ENCODE measurements at regions not wholly inside any gene's neighbourhood (a gene's known extent, or its start where the extent isn't known, plus 50 kb on each side); places are given as distances from the start of the nearest gene placed in this dataset.

DNA sequence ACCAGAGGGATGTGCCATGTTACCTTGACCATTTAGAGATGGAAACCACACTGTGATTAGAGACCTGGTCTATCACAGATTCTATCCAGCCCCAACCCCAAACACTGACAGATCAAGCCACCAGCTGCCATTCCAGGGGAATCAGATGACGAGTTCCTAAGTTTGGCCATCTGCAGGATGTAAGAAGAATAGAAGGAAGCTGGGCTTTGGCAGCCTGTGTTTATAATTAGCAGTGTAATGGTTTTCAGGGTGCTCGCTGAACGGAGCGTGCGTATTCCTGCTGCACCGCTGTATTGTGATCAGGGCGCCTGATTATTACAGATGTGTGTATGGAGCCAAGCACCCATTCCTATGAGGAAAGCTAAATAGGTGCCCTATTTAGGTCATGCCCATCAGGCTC is 138.1 kb downstream of the LRRC30 start:
- Histone ChIP-seq H3K9me3 (ENCODE audit: control insufficient read depth in 1 of 2, insufficient read depth in 1 of 2, low read depth in 1 of 2, low read length in 2 of 2) (peaks cover 0 to 17% of the 10 kb centered on the region in 2 experiments; a peak in 2 of 4 replicates), H3K36me3 (ENCODE audit: control insufficient read depth in 1 of 2, insufficient read depth in 2 of 2, low read length in 2 of 2) (no peaks in the 10 kb centered on the region), H4K20me1 (ENCODE audit: insufficient read depth) (no peaks in the 10 kb centered on the region), H3K4me2 (ENCODE audit: low read length) (no peak overlapping the region), H3K27me3 (ENCODE audit: insufficient read depth, low read length) (no peaks in the 10 kb centered on the region), H2AFZ (ENCODE audit: low read depth, low read length, poor library complexity, severe bottlenecking) (no peak overlapping the region), H3K9me2 (ENCODE audit: insufficient read depth) (no peaks in the 10 kb centered on the region), H3K79me2 (ENCODE audit: insufficient read depth, low read length) (no peaks in the 10 kb centered on the region), H3K4me1 (ENCODE audit: control insufficient read depth in 1 of 2, insufficient read depth in 2 of 2, low read length in 2 of 2) (no peaks in the 10 kb centered on the region), H3K4me3 (replicated peaks in 1 of 2; ENCODE audit: low read depth in 1 of 2, low read length in 2 of 2) (no peak overlapping the region), H3K27ac (ENCODE audit: low read depth, low read length) (no peak overlapping the region), H3K9ac (ENCODE audit: low read length) (no peak overlapping the region)
- TF ChIP-seq FOSL1 (IDR thresholded peaks at IDR 0.05; ENCODE audit: low read depth): no peak
- no peak for TF ChIP-seq EZH2phosphoT487 (IDR thresholded peaks at IDR 0.05; ENCODE audit: borderline replicate concordance)
- no peak for TF ChIP-seq CEBPB (IDR thresholded peaks at IDR 0.05; ENCODE audit: low read depth)
- TF ChIP-seq JUND (IDR thresholded peaks at IDR 0.05): no peak
- TF ChIP-seq ZNF274 (IDR thresholded peaks at IDR 0.05; ENCODE audit: low read depth, low read length): no peak
- TF ChIP-seq ZFX (IDR thresholded peaks at IDR 0.05): no peak
- TF ChIP-seq TCF7L2 (IDR thresholded peaks at IDR 0.05; ENCODE audit: borderline replicate concordance, extremely low read depth, insufficient read depth, insufficient read length): no peak
- no peak for TF ChIP-seq EGR1 (IDR thresholded peaks at IDR 0.05; ENCODE audit: low read depth)
- no peak for TF ChIP-seq POLR2AphosphoS5 (IDR thresholded peaks at IDR 0.05; ENCODE audit: low read depth, low read length)
- TF ChIP-seq EZH2 (IDR thresholded peaks at IDR 0.05): no peak
- no peak for TF ChIP-seq RAD21 (IDR thresholded peaks at IDR 0.05; ENCODE audit: low read depth)
- CTCF ChIA-PET: no interaction called here
- no TSS peak for BruUV-seq (replicated peaks)
- intact Hi-C loops (cut with micrococcal nuclease): no loop called here
- POLR2A ChIA-PET: no interaction called here
- RAD21 ChIA-PET (ENCODE audit: low non-redundant PET in 1 of 2, low total read pairs in 2 of 2, uncharacterized antibody in 2 of 2, unreplicated experiment in 2 of 2): no interaction called here
- ATAC-seq (no peak), DNase-seq (ENCODE audit: low read depth, low spot score) (no peak)

GRCh38 chr18:7370375-7370774 is 139.5 kb downstream of the LRRC30 start:
- no peaks in the 10 kb centered on the region for H3K4me1 ChIP-seq (ENCODE audit: control insufficient read depth in 1 of 2, insufficient read depth in 2 of 2, low read length in 2 of 2)
- H3K9me3 ChIP-seq (ENCODE audit: control insufficient read depth in 1 of 2, insufficient read depth in 1 of 2, low read depth in 1 of 2, low read length in 2 of 2): peaks cover 3 to 19% of the 10 kb centered on the region in 2 experiments; a peak in 2 of 4 replicates
- H3K27ac ChIP-seq (ENCODE audit: low read depth, low read length): no peak overlapping the region
- no peak overlapping the region for H2AFZ ChIP-seq (ENCODE audit: low read depth, low read length, poor library complexity, severe bottlenecking)
- no peak overlapping the region for H3K4me2 ChIP-seq (ENCODE audit: low read length)
- intact Hi-C loops (cut with micrococcal nuclease): no loop called here
- POLR2A ChIA-PET: no interaction called here
- H3K36me3 ChIP-seq (ENCODE audit: control insufficient read depth in 1 of 2, insufficient read depth in 2 of 2, low read length in 2 of 2): no peaks in the 10 kb centered on the region
- no peaks in the 10 kb centered on the region for H3K79me2 ChIP-seq (ENCODE audit: insufficient read depth, low read length)
- no peak overlapping the region for H3K9ac ChIP-seq (ENCODE audit: low read length)
- no peaks in the 10 kb centered on the region for H3K27me3 ChIP-seq (ENCODE audit: insufficient read depth, low read length)
- no peaks in the 10 kb centered on the region for H4K20me1 ChIP-seq (ENCODE audit: insufficient read depth)
- DNase-seq (ENCODE audit: low read depth, low spot score) (no peak), ATAC-seq (no peak)
- no peak overlapping the region for H3K4me3 ChIP-seq (replicated peaks in 1 of 2; ENCODE audit: low read depth in 1 of 2, low read length in 2 of 2)
- no TSS peak for BruUV-seq (replicated peaks)
- H3K9me2 ChIP-seq (ENCODE audit: insufficient read depth): no peaks in the 10 kb centered on the region
- RAD21 ChIA-PET (ENCODE audit: low non-redundant PET in 1 of 2, low total read pairs in 2 of 2, uncharacterized antibody in 2 of 2, unreplicated experiment in 2 of 2): no interaction called here
- TF ChIP-seq FOSL1 (IDR thresholded peaks at IDR 0.05; ENCODE audit: low read depth) (no peak), CEBPB (IDR thresholded peaks at IDR 0.05; ENCODE audit: low read depth) (no peak), RAD21 (IDR thresholded peaks at IDR 0.05; ENCODE audit: low read depth) (no peak), CTCF (IDR thresholded peaks at IDR 0.05 in 2 of 3, conservative IDR thresholded peaks at IDR 0.05 in 1 of 3; ENCODE audit: borderline replicate concordance in 1 of 3, insufficient read depth in 1 of 3, low read depth in 2 of 3, low read length in 2 of 3) (no peak), TCF7L2 (IDR thresholded peaks at IDR 0.05; ENCODE audit: borderline replicate concordance, extremely low read depth, insufficient read depth, insufficient read length) (no peak), CBX3 (IDR thresholded peaks at IDR 0.05; ENCODE audit: low read depth) (no peak), EGR1 (IDR thresholded peaks at IDR 0.05; ENCODE audit: low read depth) (no peak), ZFX (IDR thresholded peaks at IDR 0.05) (no peak), SIN3A (IDR thresholded peaks at IDR 0.05; ENCODE audit: low read depth) (no peak)
- TF ChIP-seq, protein P1, sequence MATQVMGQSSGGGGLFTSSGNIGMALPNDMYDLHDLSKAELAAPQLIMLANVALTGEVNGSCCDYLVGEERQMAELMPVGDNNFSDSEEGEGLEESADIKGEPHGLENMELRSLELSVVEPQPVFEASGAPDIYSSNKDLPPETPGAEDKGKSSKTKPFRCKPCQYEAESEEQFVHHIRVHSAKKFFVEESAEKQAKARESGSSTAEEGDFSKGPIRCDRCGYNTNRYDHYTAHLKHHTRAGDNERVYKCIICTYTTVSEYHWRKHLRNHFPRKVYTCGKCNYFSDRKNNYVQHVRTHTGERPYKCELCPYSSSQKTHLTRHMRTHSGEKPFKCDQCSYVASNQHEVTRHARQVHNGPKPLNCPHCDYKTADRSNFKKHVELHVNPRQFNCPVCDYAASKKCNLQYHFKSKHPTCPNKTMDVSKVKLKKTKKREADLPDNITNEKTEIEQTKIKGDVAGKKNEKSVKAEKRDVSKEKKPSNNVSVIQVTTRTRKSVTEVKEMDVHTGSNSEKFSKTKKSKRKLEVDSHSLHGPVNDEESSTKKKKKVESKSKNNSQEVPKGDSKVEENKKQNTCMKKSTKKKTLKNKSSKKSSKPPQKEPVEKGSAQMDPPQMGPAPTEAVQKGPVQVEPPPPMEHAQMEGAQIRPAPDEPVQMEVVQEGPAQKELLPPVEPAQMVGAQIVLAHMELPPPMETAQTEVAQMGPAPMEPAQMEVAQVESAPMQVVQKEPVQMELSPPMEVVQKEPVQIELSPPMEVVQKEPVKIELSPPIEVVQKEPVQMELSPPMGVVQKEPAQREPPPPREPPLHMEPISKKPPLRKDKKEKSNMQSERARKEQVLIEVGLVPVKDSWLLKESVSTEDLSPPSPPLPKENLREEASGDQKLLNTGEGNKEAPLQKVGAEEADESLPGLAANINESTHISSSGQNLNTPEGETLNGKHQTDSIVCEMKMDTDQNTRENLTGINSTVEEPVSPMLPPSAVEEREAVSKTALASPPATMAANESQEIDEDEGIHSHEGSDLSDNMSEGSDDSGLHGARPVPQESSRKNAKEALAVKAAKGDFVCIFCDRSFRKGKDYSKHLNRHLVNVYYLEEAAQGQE (IDR thresholded peaks at IDR 0.05; ENCODE audit: low read depth): no peak
- CTCF ChIA-PET: no interaction called here

Measured in HCT116 (cell line).